UCSD-AML1 (cell line): ENCODE measurements at regions not wholly inside any gene's neighbourhood (a gene's known extent, or its start where the extent isn't known, plus 50 kb on each side); places are given as distances from the start of the nearest gene placed in this dataset.

Experiments used
- DNase-seq: peaks from one replicate; lab custom pipeline; 2025; ENCODE audit not compliant: unreplicated experiment; lab: John Stamatoyannopoulos, UW

- DNase-seq = no peak
Observed at GRCh38 chr5:174326372-174326771, 280.9 kb downstream of the NSG2 start.

DNA sequence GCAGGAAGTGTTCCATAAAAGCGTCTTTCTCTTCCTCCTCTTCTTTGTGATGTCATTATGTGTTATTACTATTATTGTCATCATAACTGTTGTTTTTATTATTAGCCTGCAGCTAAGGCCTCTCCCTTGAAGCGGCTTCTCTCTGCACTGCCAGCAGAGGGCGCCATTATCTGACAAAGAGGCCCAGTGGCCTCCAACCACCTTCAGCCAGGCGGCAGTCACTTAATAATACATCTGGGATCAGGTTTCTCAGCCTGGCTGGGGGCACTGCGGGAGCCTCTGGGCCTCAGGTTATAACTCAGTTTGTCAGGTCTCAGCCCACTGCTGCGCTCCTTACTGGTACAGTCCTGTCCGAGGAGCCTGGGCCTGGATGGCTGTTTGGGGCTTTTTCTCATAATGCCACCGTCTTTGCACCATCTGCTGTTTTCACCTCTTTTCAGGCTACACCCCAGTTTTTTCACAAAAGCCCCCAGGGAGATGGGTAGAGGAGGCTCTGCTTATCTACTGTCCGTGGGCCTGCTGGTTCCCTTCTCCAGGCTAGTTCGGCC lies 281.9 kb downstream of the NSG2 start:
- DNase-seq = peak; percentile 70

- no peak for DNase-seq
Observed at GRCh38 chr5:174327896-174328295, 282.4 kb downstream of the NSG2 start.

GRCh38 chr5:174328631-174329299 lies 283.3 kb downstream of the NSG2 start:
- DNase-seq = no peak

DNA sequence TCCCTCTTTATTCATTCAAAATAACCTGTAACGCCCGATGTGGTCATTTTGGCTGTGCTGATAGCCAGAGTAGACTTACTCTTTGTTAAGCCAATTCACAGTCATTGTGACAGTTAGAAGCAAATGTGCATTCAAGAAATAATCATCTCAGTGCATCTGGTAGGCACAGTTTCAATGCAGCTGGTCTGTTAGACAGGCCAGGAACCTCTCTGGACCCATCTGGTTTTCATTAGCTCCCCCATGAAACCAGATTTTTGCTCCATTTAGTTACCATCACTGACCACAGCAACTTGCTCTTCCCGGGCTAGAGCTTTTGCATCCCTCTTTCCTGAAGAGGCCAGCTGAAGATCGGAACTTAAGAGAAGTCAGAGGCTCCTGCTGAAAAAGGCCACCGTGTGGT lies 284.2 kb downstream of the NSG2 start:
- no peak for DNase-seq

- no peak for DNase-seq
Observed at GRCh38 chr5:174335682-174336364, 290.3 kb downstream of the NSG2 start.

GRCh38 chr5:174336479-174336878 lies 291.0 kb downstream of the NSG2 start:
- no peak for DNase-seq

GRCh38 chr5:174337276-174338184 lies 292.0 kb downstream of the NSG2 start:
- no peak for DNase-seq

- DNase-seq = no peak
Observed at GRCh38 chr5:174338185-174339010, 292.9 kb downstream of the NSG2 start.

GRCh38 chr5:174339130-174339529 lies 293.6 kb downstream of the NSG2 start:
- no peak for DNase-seq

GRCh38 chr5:174340226-174340625 lies 294.7 kb downstream of the NSG2 start:
- DNase-seq = no peak

DNA sequence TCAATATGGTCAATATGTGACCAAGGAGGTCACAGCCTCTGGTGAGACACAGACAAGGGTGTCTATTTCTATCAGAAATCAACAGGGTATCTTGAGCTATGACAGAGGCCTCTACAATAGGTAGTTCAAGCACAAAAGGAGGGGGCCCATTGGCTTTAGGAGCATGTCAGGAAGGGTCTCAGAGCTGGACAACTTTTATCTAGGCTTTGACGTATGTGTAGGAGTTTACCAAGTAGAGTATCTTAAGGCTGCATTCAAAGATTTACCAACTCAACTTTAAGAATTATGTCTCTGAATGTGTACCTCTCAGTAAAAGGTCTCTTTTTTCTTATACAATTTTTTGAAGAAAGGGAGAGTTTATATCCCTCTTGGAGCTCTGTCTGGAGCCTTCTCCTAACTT lies 297.2 kb downstream of the NSG2 start:
- DNase-seq = no peak

DNA sequence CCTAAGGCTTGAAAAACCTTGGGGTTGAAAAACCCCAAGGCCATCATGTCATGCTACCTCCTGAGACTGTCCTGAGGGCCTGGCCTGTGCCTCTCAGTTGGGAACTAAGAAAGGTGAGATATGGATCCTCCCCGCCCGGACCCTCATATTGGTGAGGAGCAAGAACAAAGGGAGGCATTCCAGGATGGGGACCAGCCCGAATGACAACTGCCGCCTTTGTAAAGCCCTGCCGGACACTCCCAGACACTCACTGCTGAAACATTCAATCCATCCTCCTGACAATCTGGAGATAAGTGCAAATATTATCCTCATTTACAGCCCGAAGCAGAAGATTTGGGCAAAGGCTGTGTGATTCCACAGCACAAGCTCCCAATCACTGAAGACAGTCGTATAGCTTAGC lies 298.3 kb downstream of the NSG2 start:
- DNase-seq = no peak

GRCh38 chr5:174344335-174344734 lies 298.8 kb downstream of the NSG2 start:
- no peak for DNase-seq

DNA sequence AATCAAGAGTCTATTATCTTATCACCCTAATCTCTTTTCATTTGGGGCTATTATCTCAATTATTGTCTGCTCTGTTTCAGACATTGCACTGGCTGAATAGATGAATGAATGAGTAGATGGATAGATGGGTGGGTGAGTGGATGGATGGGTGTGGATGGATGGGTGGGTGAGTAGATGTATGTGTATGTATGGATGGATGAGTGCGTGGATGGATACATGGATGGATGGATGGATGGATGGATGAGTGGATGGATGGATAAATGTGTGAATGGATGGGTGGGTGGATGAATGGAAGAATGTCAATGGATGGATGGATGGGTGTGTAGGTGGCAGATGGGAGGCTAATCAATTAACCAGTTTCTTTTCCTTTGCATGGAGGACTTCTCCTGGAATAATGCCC lies 301.7 kb downstream of the NSG2 start:
- DNase-seq = no peak

GRCh38 chr5:174348311-174348981 lies 302.9 kb downstream of the NSG2 start:
- no peak for DNase-seq

GRCh38 chr5:174352681-174353080 lies 307.2 kb downstream of the NSG2 start:
- no peak for DNase-seq

DNA sequence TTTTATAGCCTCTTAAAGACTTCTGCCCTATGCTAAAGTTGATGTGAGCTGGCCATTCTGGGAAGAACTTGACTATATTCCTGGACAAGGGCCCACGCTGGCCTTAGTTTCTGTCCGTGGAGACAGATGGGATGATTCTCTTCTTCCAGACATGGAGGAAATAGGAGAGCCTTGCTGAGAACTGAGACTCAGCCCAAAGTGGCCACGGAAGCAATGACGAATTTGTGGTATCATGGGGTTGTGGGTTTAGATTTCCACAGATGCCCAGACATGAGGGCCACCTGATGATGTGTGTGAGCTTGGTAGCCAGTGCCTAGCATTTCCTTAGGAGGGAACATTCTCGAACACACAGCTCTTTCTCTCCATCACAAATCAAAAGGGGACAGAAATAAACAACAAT lies 309.1 kb downstream of the NSG2 start:
- DNase-seq = no peak

- no peak for DNase-seq
Observed at GRCh38 chr5:174355208-174355612, 309.7 kb downstream of the NSG2 start.

GRCh38 chr5:174355995-174356394 lies 310.5 kb downstream of the NSG2 start:
- no peak for DNase-seq
